ENCODE measurements at regions not wholly inside any gene's neighbourhood (a gene's known extent, or its start where the extent isn't known, plus 50 kb on each side); places are given as distances from the start of the nearest gene placed in this dataset.

DNA sequence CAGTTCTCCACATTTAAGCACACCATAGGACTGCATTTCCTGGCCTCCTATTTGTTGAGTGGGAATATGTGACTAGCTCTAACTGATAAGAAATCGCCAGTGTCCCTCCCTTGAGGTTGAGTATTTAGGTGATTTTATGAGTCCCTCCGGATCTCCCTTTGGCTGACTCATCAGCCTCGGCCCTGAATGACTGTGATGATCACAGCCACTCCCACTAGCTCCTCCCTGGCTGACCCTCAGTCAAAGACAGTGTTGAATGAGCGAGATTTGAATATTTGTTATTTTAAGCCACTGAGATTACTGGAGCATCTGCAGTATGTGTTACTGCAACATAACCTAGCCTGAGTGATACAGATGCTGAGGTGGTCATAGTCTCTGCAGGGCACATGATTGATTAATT lies 515.3 kb downstream of the EPHB1 start:
- no peak for DNase-seq (ENCODE audit: low spot score)

DNA sequence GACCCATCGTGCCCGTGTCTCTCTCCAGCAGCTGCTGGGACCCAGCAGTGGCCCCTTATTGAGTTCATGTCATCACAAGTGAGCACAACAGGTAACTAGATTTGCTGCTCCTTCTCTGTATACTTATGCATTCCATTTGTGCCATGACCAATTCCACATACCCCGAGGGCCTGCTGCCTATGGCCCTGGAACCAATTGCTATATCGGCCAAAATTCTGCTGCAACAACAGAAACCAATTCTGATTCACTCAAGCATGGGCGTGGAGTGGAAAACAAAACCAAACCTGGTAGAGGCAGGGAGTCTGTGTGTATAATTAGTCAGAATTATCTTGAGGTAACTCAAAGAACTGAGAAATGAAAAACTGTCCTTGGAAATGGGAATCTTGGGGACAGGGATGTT lies 516.6 kb downstream of the EPHB1 start:
- no peak for DNase-seq (ENCODE audit: low spot score)

DNA sequence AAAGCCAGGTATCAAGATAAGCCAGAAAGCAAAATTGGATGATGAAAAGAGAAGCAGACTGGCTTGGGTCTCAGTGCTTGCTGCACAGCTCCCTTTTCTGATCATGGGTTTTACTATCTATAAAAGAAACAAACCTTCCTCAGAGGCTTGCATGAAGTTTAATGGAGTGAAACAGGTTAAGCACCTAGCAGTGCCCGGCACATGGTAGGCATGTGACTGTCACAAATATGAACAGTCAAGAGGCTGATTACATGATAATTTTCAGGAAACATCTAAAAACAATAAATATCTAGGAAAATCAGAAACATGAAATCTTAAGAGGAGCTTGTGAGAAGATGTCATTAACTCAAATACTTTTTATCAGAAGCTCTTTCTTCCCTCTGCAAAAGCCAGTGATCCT lies 519.2 kb downstream of the EPHB1 start:
- DNase-seq (ENCODE audit: low spot score): no peak

DNA sequence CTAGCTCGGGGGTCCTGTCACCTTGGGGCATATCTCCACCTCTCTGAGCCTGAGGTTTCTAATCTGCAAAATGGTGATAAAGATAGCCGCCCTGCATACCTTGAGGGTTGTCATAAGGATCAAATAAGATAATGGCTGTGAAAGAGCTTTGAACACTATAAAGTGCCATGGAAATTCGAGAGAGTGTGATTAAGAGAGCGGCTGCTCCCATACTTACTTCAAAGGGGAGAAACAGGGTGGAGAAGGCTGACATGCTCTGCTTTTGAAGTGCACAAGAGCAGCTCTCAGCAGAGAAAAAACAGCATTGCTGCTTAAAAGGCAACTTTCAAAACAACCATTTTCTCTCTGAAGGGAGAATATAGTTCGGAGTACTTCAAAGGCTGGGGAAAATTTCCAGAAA lies 529.2 kb downstream of the EPHB1 start:
- DNase-seq (ENCODE audit: low spot score): no peak

DNA sequence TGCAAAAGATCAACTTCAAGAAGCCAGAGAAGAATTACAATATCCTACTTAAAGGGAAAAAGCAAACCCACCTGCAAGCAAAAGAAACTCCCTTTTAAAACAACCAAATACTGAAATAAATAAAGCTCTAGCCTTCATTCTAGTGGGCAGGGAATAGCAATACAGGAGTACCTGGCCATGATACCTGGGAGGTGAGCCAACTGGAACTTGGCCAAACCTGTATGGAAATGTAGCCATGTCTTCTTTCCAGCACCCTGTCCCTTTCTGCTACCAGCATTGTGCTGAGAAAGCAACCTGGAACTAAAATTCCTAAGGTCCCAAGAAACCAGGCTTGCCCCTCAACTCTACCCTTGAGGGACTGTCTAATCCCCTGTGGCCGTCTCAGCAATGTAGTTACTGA lies 530.0 kb downstream of the EPHB1 start:
- no peak for DNase-seq (ENCODE audit: low spot score)

DNA sequence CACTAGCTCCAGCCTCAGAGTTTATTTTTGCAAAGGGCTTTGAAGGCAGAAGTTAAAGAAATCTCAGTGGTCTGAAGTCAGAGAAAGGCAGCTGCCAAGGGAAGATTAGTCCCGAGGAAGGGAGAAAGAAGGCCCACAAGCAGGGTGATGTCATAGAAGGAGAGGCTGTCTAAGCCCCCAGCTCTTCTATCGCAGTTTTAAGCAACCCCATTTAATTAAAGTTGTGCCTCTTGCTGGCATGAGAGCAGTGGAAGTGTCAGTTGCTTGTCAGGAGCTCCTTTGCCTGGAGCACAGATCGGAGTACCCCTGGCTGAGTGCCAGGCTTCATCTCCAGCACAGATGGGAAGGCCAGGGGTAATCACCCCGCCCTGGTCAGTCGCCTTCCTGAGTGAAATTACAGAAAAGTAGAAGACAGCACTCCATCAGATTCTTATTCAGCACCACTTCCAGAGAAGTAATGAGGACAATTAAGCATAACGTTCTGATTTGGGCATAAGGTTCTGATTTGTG lies 530.7 kb downstream of the EPHB1 start:
- DNase-seq (ENCODE audit: low spot score): no peak

DNA sequence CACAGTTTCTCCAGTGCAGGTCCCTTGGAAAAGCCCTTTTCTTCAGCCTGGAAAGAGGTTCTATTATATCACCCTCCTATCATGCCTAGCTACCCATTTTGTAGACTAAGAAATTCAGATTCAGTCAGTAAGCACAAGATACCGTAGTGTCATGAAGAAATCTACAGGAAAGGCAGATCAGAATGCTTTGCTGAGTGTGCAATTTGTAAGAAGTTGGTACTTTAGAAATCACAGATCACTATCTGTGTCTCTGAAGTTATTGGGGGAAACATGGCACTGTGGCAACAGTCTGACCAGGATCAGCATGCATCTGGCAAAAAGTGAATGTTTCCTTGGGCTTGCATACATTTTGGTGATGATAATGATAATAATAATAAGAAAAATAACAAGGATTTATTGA lies 531.8 kb downstream of the EPHB1 start:
- no peak for DNase-seq (ENCODE audit: low spot score)

DNA sequence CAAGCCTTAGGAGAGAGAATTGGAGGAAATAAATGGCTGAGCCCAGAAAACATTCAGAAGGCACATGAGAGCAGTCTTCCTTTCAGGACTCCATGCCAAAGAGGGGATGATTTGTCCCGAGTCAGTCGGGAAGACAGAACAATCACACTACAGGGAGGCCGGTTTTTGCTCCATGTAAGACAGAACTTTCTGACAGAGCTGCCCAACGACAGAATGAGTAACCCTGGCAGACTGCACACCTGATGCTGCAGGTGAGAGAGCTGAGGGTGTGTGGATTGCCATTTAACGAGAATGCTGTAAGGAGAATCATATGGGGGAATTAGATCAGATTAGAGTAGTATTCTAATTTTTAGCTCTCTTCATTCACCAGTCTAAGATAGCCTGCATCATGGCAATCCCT lies 533.0 kb downstream of the EPHB1 start:
- DNase-seq (ENCODE audit: low spot score): no peak

DNA sequence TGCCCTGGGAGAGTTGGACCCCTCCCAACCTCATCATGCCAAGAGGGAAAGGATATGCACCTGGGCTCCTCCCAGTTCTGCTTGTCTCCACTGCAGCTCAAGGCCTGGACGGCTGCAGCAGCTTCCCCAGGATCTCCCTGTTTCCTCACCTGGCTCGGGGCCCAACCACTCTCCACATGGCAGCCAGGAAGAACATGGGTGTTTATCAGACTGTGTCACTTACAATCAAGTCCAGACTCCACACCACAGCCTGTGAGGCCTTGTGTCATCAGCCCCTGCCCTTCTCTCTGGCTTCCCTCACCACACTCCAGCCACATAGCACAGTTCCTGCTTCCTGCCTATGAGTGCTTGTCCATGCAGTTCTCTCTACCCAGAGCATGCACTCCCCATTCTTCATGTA lies 534.4 kb downstream of the EPHB1 start:
- DNase-seq (ENCODE audit: low spot score): no peak

DNA sequence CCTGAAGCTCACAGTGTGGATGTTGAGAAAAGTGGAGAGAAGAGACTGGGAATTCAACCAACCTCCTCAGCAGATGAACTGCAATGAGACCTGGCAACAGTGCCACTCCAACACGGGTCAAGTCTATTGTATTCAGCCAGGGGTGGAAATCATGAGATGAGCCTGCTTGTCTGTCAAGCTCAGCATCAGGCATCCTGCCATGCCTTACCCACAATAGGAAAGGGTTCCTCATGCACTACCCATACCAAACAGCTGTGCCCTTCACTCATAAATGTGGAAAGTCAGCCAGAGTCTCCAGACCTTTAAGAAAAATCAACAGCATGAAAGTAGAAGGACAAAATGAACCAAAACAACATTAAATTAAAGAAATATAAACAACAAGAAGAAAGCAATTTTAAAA lies 542.1 kb downstream of the EPHB1 start:
- DNase-seq (ENCODE audit: low spot score): no peak

DNA sequence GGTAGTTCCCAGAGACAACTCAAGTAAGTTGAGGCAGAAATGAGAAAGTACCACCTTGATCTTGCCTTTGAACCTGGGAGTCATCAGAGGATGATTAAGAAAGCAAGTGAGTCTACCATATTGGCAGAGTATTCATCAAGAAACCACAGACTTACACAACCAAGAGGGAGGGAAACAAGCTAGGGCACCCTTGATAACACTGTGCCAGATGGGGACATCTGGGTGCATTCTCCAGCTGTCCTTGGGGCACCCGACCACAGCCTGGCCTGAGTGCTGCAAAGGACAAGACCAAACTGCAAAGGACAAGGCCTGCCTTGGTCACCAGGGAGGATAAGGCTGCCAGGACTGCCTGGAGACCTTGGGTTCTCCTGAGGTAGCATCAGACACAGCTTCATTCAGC lies 553.6 kb downstream of the EPHB1 start:
- no peak for DNase-seq (ENCODE audit: low spot score)

DNA sequence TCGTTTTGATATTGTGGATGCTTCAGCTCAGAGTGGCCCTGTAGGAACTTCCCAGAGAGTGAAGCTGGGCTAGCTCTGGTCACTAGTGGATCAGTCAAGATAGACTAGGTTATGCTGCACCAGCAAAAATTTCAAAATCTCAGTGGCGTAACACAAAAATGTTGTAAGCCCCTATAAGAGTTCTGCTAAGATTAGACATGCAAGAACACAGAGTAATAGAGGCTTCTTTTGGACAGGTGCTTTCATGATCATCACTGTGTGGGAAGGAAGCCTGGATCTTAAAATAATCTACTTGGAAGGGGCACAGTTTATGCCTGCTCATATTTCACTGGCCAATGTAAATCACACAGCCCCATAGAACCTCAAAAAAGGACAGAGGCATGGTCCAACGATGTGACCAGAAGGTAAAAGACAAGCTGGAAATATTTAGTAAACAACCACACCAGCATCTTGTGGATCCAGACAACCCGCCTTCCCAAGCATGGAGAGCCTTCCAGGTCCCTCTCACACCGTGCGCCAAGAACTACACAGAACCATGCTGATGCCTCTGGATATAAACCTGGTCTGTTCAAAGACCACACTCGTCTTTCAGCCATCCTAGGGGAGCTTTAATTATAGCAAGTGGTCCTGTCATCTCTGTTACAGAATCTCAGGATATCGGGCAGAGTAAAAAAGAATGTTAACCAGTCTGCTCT lies 554.3 kb downstream of the EPHB1 start:
- no peak for DNase-seq (ENCODE audit: low spot score)

DNA sequence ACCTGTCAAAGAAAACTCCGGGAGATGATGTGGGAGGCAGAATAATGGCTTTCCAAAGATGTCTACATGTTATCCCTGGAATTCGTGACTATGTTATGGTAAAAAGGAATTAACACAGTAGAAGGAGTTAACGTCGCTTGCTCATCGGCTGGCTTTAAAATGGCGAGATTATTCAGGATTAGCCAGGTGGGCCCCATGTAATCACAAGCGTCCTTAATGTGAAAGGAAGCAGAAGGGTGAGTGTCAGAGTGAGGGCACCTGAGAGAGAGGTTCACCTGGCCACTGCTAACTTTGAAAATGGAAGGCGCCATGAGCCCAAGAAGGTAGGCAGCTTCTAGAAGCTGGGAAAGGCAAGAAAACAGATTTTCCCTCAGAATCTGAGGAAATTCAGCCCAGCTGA lies 557.2 kb downstream of the EPHB1 start:
- DNase-seq (ENCODE audit: low spot score): no peak

DNA sequence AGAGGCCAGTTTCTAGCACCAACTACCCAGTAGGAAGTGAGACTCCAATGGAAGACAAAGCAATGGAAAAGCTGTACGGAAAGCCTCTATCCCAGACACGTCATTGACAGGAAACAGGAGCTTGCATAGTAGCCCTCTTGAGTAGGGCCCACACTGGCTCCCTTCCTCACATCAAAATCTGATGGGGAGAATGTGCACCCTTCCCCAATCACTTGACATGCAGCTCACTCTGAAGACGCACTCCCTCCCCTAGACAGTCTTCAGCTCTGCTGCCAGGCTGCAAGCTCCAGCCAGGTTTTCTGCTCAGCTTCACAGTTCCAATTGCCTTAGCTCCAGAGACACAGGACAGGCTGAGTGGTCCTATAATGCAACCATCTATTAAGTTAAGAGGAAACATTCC lies 567.8 kb downstream of the EPHB1 start:
- no peak for DNase-seq (ENCODE audit: low spot score)

DNA sequence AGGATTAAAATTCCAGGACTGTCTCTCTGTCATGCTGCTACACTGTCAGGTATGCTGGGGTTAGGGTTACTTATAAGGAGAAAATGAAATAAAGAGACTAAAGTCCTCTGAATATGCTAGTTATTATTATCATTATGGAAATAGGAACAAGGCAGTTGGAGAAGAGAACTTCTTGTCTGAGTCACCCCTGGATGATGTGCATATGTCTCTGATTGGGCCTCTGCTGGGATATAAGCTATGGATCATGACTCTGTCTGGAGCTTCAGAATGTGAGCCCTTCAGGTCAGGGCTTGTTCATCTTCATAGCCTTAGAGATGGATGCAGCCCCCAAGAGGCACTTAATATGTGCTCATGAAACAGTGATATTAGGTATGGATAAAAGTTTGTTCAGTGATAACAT lies 569.6 kb downstream of the EPHB1 start:
- no peak for DNase-seq (ENCODE audit: low spot score)

DNA sequence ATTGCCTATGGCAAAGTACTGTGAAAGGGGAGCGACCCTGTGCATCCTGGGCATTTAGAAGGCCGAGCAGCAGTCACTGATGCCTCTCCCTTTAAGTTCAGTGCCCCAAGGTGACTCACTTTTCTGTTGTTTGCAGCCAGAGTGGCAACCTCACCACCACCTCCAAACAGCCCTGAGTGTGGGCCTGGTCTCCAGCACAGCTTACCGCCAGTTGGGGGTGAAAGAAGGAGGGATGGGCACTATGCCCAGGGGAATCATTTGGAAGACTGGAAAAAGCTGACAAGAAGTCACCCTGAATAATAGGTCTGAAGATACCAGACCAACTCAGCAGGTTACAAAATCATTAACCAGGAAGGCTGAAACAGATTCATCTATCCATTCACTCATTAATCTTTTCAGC lies 571.8 kb downstream of the EPHB1 start:
- DNase-seq (ENCODE audit: low spot score): no peak

DNA sequence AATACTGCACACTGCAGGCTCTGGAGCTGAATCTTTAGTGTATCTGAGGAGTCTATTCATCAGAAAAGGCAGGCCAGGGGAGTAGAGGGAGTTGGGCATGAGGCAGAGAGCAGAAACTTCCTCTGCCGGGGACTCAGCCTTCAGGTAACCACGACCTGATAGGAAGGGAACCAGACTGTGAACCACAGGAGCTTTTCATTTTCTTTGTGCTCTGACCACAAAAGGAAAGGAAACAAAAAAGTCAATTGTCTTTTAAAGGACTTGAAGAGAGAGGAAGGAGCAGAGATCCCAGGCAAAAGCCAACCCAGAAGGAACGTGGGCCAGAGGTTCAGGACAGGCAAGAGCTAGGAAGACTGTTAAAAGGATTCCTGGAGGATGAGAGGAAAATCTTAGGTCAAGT lies 573.3 kb downstream of the EPHB1 start:
- DNase-seq (ENCODE audit: low spot score): no peak

DNA sequence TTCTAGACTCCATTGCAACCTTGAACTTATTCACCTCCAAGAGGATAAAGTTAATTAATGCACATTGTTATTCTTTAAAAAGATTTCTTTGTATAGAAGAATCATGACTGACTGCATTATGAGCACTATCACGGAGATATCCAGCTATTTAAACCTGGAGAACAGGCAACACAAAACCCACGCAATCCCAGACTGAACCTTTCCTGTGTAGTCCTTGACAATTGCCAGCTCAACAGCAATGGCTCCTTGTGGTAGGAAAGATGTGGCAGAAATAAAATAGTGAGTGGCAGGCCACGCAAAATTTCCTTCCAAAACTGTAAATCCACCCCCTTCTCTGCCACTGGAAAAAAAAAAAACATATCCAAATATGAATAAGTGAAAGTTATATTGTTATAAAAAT lies 573.7 kb downstream of the EPHB1 start:
- no peak for DNase-seq (ENCODE audit: low spot score)

DNA sequence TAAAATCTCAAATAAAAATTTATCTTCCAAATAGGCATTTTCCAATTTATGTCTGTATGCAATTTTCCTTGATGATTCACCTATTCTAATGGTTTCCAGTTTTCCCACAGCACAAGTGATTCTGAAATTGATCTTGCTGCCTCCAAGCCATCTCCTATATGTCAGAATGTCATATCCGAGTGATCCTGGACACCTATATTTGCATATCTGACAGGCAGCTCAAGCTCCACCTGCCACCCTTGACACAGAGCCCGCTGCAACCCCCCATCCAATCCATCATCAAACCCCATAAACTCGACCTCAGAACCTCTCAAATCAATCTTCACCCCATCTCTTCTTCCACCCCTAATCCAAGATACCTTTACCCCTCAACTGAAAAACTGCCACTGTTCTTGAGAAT lies 579.5 kb downstream of the EPHB1 start:
- no peak for DNase-seq (ENCODE audit: low spot score)

DNA sequence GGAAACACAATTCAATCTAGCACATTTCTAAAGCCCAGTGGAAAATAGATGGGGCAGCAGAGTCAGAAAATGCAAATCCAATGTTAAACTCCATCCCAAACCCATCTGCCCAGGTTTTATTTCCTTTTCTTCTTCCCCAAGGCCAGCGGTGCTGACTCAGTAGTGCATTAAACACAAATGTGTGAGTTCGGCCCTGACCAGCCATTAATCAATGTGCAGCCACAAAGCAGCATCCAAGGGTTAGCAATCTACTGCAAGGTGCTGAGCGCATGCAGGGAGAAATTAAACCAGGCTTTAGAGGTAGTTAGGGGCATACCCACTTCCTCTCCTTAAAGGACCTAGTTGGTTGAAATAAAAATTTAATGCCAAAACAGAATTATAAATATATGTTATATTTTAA lies 583.3 kb upstream of the PPP2R3A start:
- DNase-seq (ENCODE audit: low spot score): no peak

DNA sequence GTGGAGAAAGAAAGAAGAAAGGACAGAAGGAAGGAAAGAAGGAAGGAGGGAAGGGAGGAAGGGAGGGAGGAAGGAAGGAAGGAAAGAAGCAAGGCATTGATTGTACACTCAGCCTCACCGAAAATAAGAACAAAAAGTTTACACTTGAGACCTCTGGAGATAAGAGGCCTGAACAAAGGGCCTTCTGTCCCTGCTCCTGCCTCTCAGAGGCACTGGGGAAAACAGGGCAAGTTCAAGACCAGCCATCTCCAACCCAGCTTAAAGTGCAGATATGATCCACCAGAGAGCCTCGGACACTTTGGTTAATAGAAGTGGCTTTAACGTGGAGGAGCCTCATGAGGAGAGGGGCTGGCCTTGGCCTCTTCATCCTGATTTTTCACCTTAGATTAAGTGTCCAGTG lies 582.9 kb upstream of the PPP2R3A start:
- DNase-seq (ENCODE audit: low spot score): no peak

DNA sequence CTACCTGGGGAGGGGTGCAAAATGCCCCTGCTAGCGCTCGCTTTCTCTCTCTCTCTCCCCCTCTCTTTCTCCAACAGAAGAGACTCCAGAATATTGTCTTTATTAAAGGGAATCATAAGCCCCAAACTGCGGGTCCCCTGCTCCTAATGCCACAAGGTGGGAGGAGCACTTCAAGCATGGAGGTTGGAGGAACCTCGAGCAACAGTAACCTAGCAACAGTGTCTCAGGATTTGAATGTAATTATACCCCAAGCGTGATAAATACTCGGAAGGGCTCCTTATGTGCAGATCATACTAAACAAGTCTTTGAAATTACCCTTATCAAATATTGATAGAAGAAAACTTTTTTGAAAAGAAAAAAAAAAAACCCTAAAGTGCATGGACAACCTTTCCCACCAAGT lies 582.2 kb upstream of the PPP2R3A start:
- DNase-seq (ENCODE audit: low spot score): no peak

DNA sequence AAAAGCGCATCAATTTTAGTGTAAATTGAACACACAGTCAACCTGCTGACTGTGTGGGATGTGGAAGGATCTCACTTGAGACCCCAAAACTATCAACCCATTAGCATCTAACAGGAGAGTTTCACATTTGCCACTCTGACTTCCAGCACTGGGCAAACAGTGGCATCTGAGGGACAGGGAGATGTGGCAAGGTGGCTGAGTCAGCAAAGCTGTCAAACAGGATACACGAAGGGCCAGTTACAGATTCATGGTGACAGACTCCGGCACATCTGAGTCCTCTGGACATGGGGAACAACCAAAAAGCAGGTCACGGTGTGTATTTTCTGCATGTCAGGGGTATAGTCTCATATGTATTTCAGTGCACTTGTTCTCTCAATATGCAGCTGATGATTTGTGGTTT lies 573.4 kb upstream of the PPP2R3A start:
- no peak for DNase-seq (ENCODE audit: low spot score)

DNA sequence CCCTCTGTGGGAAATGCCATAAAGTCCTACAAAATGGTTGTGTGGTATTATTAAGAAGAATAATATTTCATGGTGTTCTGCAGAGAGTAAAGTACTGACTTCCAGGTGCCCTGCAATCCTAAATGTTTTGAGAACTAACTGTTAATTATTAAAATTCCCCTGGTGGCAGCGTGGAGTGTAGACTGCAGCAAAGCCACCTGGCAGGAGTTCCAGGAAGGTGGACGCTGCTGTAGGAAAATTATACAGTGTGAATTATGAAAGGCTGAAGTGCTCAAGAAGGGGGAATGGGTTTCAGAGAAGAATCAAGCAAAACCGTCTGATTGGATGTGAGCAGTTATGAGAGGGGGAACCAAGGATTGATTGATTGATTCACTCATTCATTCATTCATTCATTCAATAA lies 572.4 kb upstream of the PPP2R3A start:
- DNase-seq (ENCODE audit: low spot score): no peak

All from AG08395 (cell line).